ENCODE measurements at regions not wholly inside any gene's neighbourhood (a gene's known extent, or its start where the extent isn't known, plus 50 kb on each side); places are given as distances from the start of the nearest gene placed in this dataset.
"Not testable (repeated sequence)": the region's sequence is repeated elsewhere in the genome, so short reads cannot be mapped to it uniquely, and the experiment has no call there.

DNA sequence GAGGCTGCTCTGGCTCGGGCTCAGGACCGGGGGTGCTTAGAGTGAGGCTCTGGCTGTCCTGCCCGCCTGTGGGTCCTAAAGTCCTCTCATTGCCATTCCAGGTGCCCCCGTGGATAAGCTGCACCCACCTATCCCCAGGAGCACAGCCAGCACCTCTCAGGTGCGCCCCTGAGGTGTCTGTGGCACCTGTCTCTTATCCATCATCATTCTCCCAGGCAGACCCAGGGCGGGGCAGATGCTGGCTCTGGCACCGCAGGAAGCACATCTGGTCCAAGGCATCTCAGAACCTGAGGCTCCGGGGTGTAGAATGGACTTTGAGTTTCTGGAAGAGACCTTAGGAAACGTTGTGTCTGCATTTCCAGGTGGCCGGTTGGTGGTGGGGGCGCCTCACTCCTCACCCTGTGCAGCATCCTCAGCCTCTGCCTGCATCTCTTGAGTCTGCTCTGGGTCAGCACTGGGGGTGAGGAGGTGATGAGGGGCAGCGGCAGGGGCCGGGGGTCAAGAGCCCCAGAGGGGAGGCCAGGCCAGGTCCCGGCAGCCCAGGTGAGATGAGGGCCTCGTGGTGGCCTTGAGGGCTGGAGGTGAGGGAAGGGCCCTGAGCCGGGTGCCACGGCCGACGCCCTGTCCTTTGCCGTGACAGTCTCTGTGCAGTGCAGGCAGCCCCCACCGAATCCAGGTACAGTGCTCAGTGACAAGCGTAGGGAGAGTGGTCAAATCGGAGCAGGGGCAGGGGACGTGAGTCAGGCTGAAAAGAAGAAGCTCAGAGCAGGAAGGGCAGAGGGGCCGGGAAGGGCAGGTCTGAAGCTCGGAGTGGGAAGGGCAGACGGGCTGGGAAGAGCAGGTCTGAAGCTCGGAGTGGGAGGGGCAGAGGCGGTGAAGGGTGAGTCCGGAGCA is 173.5 kb downstream of the NPIPB11 start:
- TF ChIP-seq GATA1 (IDR thresholded peaks at IDR 0.05; ENCODE audit: low read depth, low read length) (no peak), POLR2A (IDR thresholded peaks at IDR 0.05; ENCODE audit: low read length) (no peak)

DNA sequence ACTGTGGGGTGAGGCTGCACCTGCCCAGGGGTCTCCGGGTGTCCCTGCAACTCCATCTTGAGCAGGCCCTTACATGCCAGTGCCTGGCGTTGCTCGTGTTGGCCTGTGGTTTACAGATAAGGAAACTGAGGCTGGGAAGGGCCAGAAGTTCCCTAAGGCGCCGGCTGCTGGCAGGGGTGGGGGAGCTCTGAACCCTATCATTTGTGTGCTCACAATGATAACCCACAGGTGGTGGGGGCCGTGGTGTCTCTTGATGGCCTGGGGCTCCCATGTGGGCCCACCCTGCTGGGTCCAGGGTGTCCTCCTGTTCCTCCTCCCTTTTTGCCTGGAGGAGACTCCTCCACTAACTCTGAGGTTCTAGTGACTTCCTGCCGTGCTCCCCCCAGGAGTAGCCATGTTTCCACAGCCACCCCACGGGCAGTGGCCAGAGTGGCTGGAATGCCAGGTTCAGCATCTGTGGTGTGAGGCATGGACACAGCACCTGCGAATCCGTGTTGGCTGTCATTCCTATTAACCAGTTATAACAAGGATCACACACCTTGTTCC is 174.3 kb downstream of the NPIPB11 start:
- not testable (repeated sequence) for DNase-seq

More for the DNA sequence above, 173.5 kb downstream of the NPIPB11 start:
- DNase-seq, result no peak

DNA sequence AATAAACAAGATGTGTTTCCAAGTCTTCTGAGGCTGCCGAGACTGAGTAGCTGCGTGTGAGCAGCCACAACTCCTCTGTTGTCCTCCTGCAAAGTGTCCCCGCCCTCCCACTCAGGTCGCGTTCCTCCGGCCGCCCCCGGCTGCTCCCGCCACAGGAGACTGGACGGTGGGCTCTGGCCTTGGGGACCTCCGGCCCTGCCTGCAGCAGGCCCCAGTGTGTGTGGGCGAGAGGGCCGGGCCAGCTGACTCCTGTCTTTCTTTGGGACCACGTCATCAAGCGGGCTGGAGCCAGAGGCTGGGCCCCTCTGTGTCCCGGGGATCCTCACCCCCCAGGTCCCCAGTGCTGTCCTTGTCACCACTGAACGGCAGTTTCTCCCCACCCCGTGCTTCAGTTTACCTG is 175.3 kb downstream of the NPIPB11 start:
- DNase-seq, result no peak
- no peak for TF ChIP-seq POLR2A (IDR thresholded peaks at IDR 0.05; ENCODE audit: low read length)

DNA sequence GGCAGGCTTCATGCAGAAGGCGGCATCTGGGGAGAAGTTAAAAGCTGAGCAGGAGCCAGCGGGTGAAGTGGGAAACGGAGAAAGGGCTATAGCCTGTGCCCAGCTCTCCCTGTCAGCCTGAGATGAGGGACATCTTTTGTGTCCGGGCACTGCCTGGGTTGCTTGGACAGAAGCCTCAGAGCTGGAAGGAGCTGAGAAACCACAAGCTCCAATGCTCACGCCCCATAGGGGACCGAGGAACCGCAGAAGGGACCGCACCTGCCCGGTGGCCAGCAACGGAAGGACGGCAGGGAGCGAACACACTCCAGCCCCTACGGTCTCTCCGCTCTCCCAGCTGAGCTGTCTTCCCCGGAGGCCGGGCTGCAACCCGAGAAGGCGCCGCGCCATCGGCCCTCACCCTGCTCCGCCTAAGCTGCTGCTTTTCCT is 175.8 kb downstream of the NPIPB11 start:
- no peak for TF ChIP-seq GATA1 (IDR thresholded peaks at IDR 0.05; ENCODE audit: low read depth, low read length)
- TF ChIP-seq POLR2A (IDR thresholded peaks at IDR 0.05; ENCODE audit: low read length), result no peak
- no peak for DNase-seq

DNA sequence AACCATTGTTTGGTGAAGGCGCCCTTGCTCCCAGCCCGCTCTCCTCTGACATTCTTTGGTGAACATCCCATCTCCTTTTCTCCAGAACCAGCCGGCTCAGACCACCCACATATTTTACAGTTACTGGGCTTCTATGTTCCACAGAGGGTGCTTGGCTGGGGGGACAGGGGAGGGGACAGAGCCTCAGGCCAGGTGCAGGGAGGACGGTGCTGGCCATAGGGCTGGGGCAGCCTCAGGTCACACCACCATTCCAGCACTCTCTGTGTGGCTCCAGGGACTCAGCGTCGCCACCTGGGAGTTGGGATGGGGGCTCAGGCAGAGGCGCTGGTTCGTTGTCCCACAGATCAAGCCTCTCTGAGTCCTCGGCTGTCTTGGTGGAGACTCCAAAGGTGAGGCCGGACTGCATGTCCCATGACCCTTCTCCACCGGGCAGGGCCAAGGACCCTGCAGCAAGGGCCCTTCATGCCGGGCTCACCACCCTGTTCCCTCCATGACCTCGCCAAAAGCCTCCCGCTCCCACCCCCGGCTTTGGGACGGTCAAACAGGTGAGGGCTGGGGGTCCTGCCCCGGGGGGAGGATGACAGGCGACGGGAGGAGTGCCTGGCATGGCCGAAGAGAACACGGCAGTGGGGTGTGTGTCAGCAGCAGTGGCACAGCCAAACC is 176.4 kb downstream of the NPIPB11 start:
- not testable (repeated sequence) for DNase-seq

DNA sequence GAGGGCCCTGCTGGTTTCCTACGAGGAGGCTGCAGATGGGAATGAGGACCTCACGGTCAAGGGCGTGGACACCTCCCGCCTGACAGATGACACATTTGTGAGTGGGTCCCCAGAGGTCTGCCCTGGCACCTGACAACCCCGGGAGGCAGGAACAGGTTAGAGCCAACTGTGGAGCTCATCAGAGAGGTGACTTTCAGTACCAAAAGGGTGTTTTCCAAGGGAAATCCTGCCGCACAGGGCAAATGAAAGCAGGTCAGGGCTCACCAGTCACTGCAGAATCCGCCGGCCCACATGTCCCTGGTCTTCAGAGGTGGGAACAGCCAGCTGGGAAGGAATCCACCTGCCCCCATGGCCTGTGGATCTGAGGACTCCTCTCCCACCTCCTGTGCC is 176.9 kb downstream of the NPIPB11 start:
- DNase-seq, result not testable (repeated sequence)

DNA sequence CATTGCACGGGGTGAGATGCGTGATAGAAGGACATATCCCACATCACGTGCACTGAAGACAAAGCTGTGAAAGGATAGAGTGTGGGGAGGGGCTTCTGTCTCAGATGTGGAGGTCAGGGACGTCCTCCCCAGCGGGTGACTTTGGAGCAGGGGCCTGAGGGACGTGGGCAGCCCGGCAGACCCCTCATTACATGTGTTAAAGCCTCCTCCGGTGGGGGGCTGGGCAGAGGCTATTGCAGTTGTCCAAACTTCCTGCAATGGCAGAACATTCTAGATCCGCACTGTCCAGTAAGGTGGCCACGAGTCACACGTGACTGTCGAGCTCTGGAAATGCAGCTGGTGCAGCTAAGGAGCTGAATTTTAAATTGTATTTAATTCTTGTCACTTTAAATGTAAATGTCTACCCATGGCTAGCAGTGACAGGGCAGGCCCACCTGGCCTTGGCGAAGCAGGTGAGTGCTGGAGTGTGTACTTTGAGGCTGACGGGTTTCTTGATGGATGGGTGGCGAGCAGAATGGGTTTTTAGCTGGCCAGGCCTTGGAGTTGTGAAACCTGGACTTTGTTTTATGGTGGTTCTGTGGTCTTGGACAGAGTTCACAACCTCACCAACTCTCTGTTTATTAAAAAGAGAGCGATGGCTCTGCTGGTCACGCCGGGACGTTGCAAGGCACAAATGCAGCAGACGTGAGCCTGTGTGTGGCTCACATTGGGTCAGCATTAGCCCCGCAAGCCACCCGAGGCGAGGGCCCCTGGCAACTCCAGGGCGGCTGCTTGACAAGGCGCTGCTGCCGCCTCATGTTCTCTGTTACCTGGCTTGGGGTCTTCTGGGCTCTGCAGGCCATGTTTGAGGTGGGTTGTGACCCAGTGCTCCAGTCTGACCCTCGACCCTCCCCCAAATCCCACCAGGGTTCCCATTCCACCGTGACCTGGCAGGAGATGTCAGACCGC is 177.6 kb downstream of the NPIPB11 start:
- DNase-seq, result not testable (repeated sequence)

DNA sequence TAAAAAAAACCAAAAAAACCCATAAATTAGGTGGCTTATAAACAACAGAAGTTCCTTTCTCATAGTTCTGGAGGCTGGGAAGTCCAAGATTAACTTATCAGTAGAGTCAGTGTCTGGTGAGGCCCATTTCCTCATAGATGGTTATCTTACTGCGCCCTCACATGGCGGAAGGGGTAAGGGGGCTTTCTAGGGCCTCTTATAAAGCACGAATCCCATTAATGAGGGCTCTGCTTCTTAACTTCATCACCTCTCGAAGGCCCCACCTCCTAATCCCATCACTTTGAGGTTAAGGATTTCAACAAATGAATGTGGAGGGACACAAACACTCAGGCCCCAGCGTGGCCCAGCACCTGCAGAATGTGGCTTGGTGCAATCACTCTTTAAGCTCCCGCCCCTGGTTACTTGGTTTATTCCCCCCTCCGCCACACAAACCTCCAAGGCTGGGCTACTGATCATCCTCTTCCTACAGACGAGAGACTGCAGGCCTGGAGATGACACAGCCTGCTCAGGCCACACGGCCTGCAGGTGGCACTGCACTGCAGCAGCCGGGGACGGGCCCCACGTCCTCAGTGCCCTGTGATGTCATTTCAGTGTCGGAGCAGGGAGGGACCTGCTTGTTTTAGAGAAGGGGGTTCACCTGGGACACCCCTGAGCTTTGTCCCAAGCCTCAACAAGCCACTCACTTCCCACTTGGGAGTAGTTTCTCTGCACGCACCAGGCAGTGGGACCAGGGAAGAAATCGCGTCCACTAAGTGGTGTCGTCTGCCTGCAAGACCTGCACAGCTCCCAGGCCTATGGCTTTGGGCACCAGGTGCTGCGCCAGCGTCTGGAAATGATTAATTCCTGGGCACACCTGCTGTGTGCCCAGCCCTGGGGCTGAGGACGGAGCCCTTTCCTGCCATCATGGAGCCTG is 178.5 kb downstream of the NPIPB11 start:
- peak; percentile 54 to 63 for DNase-seq

DNA sequence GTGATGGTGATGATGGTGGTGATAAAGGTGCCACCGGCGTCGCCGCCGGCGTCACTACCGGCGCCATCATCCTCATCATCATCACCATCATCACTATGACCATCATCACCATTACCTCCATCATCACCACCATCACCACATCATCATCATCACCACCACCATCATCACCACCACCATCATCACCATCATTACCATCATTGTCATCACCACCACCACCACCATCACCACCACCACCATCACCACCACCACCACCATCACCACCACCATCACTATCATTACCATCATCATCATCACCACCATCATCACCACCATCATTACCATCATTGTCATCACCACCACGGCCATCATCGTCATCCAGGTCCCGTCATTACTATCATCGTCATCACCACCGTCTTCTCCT is 179.7 kb downstream of the NPIPB11 start:
- DNase-seq, result no peak
- TF ChIP-seq GATA1 (IDR thresholded peaks at IDR 0.05; ENCODE audit: low read depth, low read length) (no peak), POLR2A (IDR thresholded peaks at IDR 0.05; ENCODE audit: low read length) (no peak)

DNA sequence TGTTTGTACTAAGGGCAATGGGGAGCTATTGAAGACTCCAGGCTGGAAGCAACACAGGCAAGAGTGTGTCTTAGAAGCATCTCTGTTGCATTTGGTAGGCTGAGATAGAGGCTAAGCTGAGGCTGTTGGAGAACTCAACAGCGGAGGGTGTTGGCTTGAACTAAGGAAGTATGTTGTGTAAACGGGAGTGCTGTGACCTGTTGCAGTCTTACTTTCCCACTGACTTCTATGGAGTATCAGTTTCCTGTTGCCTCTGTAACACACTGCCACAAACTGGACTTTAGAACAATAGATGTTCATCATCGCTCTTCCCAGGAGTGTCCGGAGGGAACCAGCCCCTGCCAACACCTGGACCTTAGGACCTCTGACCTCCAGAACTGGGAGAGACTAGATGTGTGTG is 181.8 kb downstream of the NPIPB11 start:
- DNase-seq, result not testable (repeated sequence)

DNA sequence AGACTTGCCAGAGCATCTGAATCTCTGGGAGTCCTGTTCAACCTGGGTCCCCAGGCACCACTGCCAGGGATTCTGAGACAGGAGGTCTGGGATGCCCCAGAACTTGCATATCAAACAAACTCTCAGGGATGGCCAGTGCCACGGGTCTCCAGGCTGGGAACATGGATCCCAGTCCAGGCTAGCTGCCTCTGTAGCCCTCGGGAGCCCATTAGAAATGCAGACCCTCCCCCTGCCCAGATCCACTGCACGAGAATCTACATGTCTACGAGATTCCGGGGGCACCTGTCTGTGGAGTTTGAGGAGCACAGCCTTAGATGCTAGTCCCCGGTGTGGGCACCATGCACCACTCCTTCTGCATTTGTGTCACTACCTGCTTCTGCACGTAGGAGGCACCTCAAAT is 183.9 kb downstream of the NPIPB11 start:
- not testable (repeated sequence) for DNase-seq

DNA sequence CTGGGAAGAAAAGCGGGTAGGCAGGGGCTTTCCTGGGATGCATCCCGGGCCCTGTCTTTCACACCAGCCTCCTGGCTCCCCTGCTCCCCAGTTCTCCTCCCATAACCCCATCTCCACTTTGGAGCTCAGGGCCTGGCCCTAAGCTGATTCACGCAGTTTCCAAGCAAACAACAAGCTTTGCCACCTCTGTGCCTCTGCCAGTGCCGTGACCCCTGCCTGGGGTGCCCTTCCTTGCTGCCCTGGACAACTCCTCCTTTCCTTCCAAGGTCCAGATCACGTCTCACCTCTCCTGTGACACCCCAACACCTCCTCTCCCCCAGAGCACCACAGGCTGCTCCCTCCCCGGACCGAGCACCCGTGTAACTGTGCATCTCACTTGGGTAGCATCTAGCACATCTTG is 184.5 kb downstream of the NPIPB11 start:
- not testable (repeated sequence) for DNase-seq

DNA sequence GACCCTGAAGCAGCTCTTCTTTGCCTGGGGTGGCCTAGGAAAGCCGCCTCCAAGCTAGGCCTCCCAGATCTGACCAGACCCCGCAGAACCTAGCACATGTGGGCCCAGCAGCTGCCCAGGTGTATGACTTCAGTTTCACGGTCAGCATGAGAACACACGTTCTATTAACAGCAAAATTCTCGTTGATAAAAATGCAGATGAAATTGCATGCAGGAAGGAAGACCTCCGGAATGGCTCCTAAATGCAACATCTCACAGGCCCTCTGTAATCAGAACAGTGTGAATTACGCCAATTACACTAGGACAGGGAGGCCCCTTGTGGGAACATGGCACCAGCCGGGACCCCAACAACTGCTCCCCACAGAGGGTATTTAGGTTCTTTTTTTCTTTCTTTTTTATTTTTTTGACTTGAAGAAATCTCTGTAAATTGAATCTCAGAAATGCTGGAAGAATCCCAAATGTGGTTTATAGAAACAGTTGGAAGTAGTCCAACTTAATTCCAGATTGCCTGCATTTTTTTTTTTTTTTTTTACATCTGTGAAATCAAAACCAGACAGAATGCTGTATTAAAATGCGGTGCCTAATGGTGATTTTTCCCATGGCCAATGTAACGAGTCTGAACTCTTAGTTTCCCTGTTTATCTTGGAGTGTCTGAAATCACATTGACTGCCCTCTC is 185.1 kb downstream of the NPIPB11 start:
- not testable (repeated sequence) for DNase-seq

DNA sequence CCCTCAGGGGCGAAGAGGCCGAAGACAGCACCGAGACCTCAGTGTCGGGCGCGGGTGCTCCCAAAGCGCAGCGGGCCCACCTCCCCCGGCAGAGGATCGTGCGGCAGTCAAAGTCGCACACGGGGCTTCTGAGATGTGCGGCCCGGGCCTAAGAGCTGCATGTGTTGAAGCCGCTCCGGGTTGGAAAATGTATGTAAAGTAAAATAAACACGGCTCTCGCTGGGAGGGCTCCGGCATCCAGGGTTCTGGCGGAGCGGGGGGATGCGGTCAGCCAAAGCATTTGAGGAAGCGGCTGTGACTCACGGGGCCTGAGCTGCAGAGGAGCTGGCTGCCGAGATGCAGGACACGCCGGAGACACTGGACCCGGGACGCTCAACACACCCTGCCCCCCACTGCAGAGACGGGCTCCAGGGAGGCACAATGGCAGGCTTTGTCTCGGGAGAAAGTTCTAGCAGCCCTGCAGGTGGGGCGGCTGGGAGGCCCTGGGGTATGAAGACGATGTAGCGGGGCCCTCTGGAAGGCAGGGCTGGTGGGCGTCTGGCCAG is 185.8 kb downstream of the NPIPB11 start:
- DNase-seq, result not testable (repeated sequence)

DNA sequence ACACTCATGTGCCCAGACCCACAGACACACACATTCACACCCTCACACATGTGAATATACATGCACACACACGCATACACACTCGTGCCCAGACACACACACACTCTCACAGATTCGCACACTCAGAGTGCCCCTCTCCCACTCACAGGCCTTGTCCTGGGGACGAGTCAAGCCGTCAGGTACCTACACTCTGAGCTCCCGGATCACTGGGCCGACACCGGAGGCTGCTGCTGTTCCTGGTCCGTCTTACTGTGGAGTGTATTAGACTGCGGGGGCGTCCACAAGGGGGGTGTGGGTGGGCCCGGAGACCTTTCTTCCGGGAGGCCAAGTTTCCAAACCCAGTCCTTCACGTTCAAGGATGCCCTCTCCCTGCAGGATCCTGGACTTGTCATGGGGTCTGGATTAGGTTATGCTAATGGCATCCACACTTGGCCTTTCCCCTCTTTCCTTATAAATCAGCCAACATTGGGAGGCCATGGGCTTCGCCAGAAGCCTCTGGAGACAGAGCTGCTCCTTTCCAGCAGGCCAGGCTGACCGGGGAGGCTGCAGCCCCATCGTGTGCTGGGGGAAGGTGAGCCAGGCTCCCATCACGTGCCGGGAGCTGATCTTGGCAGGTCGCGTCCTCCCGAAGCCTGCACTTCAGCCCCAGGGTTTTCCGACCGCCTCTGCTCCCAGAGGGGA is 186.4 kb downstream of the NPIPB11 start:
- not testable (repeated sequence) for DNase-seq

DNA sequence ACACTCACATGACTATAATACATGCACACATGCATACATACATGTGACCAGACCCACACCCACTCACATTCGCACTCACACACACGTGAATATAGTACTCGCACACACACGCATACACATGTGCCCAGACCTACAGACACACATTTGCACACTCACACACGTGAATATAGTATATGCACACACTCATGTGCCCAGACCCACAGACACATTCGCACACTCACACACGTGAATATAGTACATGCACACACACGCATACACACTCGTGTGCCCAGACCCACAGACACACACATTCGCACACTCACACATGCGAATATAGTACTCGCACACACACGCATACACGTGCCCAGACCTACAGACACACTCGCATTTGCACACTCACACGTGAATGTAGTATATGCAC is 186.9 kb downstream of the NPIPB11 start:
- DNase-seq, result not testable (repeated sequence)

DNA sequence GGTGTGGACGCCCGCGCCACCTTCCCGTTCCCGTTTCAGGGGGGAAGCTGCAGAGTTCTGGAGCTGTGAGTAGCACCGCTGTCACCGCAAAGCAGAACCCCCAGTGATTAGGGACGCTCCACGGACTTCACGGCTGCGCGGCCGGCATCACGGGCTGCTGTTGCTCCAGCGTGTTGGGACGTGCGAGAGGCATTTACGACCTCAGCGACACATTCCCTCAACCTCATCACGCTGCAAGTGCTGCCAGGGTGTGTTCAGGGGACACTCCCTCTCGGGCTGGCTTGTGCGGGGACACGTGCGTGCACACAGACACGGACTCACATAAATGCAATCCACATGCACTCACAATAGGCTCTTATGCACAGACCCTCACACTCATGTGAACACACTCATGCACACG is 187.9 kb downstream of the NPIPB11 start:
- DNase-seq, result not testable (repeated sequence)

DNA sequence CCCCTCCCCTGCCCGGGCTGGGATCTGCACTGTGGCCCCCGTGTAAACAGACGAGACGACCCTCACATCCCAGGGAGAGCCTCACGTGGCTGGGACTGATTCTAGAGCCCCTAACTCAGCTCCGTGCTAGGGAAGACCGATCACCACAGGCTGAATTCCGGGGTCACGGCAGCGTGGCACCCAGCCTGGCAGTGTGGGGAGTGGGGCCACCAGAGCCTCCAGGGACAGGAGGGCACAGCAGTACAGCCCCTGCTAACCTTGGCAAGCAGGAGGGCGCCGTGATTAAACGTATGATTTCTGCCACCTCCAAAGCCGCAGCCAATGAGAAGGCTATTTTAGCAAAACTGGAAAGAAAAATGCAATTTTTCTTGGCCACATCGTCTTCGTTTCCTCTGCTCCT is 188.3 kb downstream of the NPIPB11 start:
- not testable (repeated sequence) for DNase-seq

DNA sequence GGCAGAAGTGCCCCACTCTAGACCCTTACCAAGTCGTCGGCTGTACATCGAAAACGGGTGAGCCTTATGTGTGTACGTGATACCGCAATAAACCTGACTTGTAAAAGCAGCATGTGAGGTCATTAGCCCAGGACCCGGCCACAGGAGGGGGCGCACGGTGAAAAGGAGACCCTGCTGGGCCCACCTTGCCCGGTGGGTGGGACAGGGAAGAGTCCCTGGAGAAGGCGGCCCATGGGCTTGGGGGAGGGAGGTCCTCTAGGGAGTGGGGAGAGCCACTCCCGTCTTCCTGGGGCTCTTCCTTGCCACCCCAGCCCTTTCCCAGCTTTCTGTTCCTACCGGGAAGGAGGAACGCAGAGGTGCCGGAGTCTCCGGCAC is 188.8 kb downstream of the NPIPB11 start:
- not testable (repeated sequence) for DNase-seq
